T-helper 1 cell (primary cell): ENCODE measurements at regions not wholly inside any gene's neighbourhood (a gene's known extent, or its start where the extent isn't known, plus 50 kb on each side); places are given as distances from the start of the nearest gene placed in this dataset.

ENCODE experiments used
- DNase-seq, 5 donors: peaks; one replicate each; pipeline ENCODE4 v3.0.0-alpha.2; 2012 to 2020

DNA sequence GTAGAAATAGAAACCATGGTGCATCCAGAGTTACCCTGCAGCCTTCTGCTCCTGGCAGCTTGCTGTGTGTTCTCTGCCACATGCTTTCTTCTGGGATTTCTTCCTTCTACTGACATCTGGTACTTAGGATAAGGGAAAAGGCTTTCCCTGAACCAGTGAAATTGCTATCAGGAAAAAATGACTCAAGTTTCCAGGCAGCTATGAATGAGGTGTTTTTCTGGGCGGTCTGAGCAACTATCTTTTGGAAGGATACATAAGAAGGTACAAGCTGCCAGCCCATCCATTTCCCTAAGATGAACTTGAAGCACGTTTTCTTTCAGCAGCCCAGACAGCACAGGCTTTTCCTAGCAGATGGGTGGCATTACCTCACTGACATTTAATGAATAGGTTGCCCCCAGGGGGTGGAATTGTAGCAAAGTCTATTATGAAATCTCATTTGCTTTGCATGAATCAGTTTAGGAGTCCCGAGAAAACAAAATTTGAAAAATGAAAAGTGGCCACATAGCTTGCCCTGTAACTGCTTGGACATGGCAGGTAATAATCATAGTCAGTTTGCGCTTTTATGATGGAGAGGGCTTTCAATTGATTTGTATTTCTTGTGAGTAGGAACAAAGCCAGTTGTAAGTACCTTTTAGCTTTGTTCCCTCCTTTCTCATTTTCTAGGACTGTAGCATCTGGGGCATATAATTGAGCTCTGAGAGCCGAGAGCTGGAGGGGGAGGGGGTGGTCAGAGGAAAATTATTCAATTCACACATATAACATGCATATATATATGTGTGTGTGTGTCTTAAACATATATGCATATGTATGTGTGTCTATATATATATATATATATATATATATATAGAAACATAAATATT, 108.5 kb downstream of the C9orf152 start:
- no peak for DNase-seq

DNA sequence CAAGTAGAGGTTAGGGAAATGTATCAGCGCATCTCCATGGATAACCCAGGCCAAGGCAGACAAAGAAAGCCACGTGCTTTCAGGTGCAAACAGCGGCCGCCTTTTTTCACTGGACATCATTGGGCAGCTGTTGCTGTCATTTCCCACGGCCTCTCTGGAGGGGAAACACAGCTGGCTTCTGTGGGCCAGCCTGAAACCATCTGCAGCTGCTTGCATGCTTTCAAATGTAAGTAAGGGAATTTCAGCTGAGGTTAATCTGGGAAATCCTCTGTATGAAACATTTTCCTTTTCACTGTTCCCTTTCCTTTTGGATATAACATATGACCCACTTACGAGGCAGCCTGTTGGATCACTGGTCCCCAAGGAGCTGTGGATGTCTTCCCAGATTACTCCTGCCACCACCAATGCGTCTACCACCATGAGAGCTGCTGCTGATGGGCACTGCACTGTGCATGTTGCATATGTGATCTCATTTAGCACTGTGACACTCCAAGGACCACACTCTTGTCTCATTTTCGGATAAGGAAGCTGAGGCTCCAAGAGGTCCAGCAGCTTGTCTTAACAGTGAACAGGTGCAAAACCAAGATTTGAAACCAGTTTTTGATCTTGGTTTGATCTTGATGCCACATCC, 106.3 kb downstream of the C9orf152 start:
- DNase-seq = no peak

DNA sequence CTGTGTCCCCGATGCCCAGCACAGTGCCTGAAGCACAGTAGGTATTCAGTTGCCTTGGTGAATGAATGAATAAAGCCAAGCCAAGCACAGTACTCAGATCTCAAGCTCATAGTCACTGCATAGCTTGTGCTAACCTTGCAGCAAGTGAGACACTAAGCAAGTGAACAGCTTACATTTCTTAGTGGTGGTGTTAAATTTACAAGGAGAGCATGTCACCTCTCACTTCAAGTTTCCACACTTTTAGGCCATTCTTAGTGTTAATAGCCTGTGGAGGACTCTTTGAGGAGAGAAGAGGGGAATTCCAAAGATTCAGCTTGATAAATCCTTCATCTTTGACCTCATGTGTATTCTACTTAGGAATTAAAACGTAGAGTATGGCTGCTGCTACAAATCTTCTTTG, 104.7 kb downstream of the C9orf152 start:
- DNase-seq = no peak

DNA sequence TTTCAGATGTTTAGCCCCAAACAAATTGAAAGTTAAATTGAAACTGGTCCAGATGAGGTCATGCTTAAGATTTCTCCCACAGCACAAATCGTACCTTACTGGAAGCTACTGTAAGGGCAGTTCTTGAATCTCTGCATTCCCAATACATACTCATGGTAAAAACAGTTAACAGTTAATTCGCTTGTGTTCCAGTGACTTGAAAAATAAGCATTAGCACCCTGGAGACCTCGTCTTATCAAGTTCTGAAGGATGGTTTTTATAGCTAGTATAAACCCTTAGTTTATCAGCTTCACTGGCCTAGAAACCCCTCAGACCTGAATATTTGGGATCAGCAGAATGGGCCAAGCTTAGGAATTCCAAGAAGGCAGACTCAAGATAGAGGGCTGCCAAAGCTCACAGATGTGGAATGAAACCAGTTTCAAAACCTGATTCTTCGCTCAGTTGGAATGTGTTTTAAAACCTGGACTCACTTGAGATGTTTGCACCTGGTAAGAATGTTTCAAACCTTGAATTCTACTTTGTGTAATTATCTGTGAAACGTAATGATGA, 103.6 kb downstream of the C9orf152 start:
- no peak for DNase-seq

DNA sequence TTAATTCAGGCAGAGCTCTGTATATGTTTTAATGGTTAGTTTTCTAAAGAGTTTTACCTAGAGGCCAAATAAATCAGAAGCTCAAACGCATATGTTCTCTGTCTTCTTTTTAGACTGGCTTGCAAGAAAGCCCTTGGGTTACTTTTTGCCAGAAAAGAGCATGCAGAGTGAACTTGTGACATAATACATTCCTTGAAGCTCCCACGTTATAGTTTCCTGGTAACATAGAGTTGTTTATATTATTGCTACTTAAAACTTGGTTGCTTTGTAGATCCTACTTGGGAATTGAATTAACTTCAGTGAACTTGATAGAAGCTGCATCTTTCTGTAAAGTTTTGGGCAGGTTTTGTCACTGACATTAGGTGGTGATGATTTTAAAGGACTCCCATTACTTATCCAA, 102.9 kb downstream of the C9orf152 start:
- DNase-seq = no peak

DNA sequence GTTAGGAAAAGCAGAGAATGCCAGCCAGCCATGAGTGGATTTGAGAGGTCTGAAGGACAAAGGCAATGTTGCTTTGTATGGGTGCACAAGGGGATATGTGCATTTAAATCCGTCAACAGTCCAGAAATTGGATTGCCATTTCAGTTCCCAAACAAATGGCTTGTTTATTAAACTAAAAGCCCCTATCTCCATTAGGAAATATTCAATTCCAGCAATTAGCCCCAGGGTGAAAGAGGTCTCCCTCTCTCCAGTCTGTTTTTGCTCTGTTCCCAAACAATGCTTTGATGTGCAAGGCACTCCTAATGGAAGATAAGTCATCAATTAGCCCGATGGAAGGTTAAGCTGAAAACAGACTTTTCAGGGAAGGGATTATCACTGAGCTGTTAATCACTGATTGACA, 101.3 kb downstream of the C9orf152 start:
- no peak for DNase-seq

DNA sequence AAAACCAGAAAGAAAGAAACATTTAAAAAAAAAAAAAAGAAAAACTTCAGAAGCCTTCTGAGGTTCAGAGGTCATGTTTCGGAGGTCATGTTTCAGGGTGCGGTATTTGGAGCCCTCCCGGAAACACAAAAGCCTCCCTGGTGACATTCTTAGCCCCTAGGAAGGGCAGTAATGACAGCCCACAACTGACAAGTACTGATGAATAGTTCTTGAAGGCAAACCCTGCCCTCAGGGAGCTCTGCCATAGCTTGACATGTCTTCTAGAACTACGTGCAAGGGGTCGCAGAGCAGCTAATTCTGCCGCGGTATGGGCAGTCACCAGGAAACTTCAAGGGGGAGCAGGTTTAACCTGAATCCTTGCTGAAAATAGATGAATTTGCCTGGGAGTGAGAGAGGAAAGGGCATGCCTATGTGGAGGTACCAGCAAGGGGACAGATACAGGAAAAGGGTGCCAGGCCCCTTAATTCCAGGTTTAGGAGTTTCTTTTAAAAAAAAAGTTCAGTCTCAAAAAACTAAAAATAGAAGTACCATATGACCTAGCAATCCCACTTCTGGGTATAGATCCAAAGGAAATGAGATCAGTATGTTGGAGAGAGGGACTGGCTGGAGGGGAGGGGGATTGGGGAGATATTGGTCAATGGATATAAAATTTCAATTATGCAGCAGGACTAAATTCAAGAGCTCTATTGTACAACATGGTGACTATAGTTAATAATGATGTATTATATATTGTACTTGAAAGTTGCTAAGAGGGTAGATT, 98.4 kb downstream of the C9orf152 start:
- no peak for DNase-seq

DNA sequence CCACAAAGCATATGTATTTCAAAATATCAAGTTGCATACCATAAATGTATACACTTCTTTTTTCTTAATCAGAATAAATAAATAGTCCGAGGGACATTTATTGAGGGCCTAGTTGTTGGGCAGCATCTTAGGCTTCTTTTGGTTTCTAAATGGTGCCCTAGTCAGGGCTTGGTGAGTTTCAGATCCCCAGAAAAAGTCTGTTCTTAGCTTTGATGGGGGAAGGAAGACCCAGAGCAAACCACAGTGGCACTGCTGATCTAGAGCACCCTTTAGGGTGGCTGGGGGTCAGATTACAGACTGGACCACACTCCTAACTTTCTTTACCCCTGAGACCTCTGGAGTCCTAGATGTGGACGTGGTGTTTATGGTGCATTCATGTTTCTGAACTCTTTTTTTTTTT, 97.8 kb downstream of the C9orf152 start:
- no peak for DNase-seq

DNA sequence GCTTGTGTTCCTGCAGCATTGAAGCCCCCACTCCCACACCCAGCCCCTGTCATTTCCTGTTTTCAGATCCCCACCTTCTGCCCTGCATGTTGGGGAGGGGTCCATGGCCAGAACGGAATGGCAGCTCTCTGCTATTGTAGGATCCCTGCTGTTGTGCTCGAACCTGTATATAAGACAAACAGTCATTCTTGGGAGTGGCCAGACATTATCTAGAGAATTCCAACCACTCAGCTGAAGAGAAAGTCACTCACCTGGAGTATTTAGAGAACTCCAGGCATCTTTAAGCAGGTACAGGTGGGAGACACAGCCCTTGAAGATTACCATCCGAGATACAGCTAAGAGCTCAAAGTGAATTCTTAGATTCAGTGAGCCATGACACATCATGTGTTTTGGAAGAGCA, 96.1 kb downstream of the C9orf152 start:
- DNase-seq = no peak

DNA sequence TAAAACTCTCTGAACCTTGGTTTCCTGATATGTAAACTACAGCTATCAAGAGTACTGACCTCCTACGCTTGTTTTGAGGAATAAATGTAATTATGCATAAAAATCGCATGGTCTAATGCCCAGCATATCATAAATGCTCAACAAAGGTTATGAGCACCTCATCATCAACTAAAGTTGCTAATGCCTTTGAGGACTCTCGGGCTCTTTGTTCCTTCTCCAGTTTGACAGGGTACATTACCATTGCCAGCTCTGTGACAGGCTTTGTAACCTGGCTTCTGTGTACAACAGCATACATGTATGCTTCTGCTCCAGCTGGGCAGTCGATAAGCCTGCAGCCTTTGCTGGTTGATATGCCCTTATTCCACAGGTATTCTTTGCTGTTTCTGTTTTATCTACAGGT, 95.2 kb downstream of the C9orf152 start:
- no peak for DNase-seq

DNA sequence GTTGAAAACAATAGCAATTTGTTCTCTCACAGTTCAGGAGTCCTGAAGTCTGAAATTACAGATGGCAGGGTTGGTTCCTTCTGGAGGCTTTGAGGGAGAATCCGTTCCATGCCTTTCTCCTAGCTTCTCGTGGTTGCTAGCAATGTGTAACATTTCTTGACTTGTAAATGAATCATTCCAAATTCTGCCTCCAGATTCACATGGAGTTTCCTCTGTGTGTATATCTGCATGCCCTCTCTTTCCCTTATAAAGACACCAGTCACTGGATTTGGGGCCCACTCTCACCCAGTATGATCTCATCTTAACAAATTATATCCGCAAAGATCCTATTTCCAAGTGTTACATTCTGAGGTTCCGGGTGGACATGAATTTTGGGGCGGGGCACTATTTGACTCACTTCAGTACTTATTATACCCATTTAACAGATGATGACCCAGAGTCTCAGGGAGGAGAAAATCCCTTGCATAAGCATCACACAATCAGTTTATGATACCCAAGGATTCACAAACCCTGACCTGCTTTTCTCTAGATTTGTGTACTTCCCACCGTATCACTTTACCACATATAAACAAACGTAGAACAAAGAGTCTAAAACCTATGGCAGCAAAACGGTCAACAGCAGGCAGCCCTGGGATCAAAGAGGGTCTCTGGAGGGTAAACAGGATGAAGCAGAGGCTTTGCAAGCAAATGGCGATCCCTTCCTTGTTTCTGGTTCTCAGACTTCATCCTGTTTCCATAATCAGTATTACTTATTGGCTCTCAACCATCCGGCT, 93.7 kb downstream of the C9orf152 start:
- no peak for DNase-seq

DNA sequence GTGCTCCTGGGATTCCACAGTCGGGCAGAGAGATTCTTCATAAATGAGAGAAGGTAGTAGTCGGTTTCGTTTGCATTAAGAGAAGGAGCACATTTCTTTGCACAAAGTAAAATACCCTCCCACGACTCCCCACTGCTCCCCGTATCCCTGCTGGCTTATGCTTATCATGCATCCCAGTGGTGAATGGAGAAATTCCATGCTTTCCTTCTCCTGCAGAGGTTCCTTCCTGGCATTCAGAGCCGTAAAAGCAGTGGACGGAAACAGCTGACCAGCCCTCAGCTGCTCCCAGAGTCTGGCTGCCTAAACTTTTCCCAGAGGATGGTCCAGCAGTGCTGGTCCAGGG, 93.1 kb downstream of the C9orf152 start:
- DNase-seq = no peak

DNA sequence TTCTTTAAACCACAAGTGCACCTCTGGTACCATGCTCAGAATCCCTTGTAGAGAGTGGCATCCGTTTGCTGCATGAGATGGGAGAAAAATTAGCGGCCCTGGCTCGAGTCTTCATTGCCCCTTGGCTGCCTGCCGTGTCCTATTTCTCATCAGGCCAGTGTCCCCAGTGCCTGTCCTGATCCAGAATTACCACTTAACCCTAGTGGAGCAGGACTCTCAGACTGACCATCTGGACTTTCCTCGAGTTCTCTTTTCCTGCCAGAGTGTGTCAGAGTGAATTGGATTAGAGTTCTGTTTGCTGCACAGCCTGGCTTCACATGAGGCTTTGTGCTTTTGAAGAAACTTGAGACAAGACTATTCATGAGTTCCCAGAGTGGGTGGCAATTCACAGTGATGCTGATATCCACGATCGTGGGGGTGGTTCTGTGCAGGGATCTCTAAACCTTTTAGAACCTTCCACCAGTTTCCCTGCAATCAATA, 92.6 kb downstream of the C9orf152 start:
- no peak for DNase-seq

DNA sequence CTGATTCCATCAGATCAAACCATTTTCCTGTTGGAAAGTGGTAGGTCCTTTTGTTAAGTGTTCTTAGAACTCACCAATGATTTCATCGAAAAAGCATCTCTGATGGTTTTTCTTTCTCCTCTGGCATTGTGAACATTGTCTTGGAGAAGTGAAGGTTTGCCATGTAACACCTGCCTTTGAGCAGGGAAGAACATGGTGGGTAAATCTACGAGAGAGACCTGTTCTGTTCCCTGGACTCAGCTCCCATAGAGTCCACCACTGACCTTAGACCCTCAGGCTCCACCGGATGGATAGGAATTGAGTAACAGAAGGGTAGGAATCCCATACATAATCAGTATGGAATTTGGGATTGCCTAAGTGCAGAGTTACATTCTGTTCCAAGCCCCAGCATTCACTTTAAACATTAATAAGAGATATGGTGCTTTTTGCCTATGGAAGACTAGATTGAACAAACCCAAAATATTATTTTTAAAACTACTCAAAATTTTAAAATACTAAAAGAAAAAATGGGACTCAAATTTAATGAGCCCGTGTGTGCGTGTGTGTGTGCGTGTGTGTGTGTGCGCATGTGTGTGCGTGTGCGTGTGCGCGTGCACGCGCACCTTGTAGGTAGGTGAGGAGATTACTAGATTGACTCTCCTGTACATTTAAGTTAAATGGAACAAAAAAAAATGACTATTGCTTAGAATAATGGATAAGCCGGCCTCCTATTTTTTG, 92.0 kb downstream of the C9orf152 start:
- DNase-seq = no peak

DNA sequence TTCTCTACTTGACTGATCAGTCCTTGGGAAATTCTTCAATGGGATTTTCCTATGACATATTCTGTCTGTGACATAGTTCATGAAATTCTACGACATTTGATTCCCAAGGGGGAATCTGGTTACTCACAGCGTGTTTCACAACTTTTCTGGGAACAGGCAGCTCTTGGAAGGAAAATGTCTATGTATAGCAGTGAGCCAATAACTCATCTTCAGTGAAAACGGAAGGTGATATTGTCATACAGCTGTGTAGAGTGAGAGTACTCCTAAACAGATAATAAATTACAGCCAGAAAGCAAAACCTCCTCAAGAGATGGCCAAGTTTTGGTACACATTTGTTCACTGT, 91.4 kb downstream of the C9orf152 start:
- DNase-seq = no peak

DNA sequence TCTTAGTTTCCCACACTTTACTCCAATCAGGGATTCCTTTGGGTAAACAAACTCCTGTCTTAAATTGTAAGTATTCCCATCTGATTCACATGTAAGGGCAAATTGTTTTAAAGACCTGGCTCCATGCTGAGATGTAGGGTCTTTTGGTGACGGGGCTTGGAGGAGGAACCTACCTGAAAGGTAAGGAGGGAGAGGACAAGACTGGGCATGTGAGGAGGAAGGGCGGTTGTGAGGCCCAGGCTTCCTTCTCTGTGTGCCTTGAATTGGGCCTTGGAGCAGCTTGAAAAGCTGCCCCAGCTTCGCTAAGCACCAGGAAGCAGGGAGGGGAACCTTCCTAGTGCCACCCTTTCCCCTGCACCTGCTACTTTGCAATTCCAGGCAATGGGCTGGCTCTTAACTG, 86.8 kb downstream of the C9orf152 start:
- no peak for DNase-seq

DNA sequence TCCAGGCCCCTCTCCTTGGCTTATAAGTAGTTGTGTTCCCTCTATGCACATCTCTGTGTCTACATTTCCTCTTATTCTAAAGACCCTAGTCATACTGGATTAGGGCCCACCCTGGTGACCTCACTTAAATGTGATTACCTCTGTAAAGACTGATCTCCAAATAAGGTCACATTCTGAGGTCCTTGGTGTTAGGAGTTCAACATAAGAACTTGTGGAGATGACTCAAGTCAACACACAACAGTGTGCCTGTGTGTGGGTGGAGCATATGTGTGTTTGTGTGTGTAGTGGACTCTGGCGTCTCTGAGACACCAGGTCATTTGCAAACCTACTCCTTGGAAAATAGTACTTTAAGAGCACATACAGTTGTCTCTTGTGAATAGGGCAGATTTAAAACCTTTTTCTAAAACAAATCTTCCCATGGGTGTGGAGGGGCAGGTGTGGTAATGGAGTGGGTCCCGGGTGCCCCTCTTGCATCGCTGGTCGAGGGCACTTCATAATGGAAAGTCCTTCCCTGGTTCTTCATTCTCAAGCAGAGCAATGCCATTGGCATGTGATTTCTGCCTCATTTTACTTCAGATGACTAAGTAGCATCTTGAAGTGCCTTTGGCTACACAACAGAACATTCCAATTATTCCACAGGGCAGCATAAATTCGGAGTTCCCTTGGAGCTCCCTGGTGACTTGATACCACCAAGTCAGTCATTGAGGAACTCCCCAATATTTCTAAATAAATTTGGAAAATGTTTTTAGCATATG, 84.4 kb downstream of the C9orf152 start:
- DNase-seq = no peak

DNA sequence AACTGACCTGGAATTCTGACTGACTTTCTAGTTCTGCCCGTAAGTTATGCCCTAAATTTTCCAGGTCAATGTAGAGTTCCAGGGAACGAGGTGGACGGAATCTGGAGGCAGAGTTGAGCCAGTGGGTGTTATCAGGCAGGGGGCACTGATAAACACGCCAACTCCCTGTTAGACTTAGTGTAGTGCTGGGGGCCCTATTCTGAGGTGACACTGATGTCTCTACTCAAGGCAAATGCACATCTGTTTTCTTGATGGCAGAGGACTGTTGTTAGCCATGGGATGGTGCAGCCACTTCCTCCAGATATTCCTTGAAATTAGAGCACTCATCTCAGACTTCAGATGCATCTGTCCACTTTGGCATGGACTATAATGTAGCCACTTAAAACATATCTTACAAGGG, 83.5 kb downstream of the C9orf152 start:
- no peak for DNase-seq

DNA sequence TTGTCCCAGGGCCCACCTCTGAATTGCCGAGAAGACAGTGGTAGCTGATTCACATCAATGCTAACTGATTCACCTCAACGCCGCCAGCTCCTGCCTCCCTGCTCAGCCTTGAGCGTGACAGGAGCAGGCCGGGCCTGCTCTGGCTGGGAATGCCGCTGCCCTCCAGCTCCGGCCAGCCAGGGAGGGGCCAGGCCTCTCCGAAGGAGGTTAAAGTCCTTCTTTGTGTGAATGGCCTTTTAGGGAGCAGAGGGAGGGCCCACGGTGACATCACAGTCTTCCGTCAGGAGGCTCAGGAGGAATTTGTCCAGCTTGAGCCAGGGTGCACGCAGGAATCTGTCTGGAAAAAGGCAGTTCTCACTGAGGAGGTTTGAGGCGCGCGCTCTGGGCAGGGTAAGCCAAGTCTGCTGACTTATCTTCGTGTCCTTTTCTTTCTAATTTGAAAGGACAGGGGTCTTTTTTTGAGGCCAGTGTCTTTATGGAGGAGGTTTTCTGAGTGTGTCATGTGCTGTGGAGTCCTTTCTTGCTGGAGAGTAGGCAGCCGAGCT, 82.7 kb downstream of the C9orf152 start:
- DNase-seq = no peak

DNA sequence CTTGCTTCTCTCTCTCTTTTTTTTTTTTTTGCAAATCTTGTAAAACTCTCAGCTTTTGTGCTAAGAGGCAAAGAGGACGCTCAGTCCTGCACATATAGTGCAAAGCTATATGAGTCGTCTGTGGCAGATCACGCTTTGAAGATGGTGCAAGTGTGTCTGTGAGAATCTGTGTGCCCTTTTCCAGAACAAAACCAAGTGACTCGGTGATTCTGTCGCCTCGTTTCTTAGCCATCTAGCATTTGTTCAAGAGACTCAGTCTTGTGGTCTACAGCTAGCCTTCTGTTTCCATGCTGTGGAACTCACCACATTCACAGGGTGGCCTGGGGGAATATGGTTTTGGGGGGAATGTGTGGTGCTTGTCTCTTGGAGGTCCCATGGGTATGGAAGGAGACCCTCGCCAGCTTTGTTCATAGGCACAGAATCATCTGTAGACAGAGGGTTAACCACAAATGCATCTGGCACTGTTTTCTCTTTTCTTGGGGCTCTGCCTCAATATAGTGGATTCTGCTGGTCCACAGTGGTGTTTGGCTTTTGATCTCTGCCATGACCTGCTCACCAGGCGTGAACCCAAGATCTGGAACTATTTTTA, 82.1 kb downstream of the C9orf152 start:
- DNase-seq = no peak

DNA sequence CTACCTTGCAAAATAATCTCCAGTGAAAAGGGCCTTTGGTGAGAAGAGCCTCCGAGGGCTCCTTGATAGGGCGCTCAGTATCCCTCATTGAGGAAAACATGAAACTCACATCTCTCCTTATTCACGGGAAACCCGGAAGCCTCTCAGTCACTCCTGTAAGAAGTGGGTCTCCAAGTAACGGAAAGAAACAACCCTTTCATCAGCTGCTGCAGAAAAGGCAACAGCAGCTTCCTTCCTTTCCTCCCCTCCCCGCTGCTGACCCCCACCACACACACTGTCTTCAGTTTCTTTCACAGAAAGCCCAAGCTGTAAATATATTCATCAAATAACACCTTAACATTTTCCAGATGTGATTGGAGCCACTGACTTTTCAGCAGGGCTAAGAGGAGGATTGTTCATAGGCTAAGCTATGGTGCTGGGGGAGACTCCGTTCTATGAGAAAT, 81.4 kb downstream of the C9orf152 start:
- DNase-seq = no peak
